ENCODE measurements at regions not wholly inside any gene's neighbourhood (a gene's known extent, or its start where the extent isn't known, plus 50 kb on each side); places are given as distances from the start of the nearest gene placed in this dataset.

- TF ChIP-seq CTCF (IDR thresholded peaks at IDR 0.05) (no peak), EP300 (IDR thresholded peaks at IDR 0.05) (no peak), POLR2A (IDR thresholded peaks at IDR 0.05) (no peak), POLR2AphosphoS5 (IDR thresholded peaks at IDR 0.05) (no peak)
These were observed 192.1 kb upstream of the ADAMTS5 start for GRCh38 chr21:27158967-27159366.
